ENCODE measurements at regions not wholly inside any gene's neighbourhood (a gene's known extent, or its start where the extent isn't known, plus 50 kb on each side); places are given as distances from the start of the nearest gene placed in this dataset.

DNA sequence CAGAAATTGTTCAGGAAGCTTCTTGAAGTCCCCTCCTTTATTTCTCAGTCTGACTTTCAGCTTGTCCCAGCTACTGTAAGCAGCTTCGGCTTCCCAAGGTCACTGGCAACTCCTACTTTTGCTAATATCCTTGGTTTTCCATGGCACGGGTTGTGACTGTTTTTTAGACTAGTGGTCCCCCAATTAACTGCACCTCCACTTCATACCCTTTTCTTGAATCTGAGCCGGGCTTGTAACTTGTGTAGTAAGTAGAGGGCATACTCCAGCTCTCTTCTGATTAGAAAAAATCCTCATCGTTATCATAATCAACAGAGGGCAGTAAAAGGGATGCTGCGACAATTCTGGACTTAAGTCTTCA is 162.3 kb upstream of the TNFAIP3 start:
- Mint-ChIP-seq H3K27me3 (ENCODE audit: insufficient read depth, unreplicated experiment) (no peaks in the 10 kb centered on the region), H3K4me3 (ENCODE audit: unreplicated experiment) (no peak overlapping the region), H3K36me3 (ENCODE audit: insufficient read depth, unreplicated experiment) (no peaks in the 10 kb centered on the region), H3K4me1 (ENCODE audit: insufficient read depth, unreplicated experiment) (peaks cover 14% of the 10 kb centered on the region), H3K9me3 (ENCODE audit: unreplicated experiment) (no peaks in the 10 kb centered on the region), H3K27ac (ENCODE audit: low read depth, unreplicated experiment) (peak overlapping the region; percentile 21)
- CTCF ChIA-PET = interaction anchor here (0.6 to 4.0 kb wide), 20 partner anchors 9 to 376 kb away, joined by 3 to 76 read pairs (median 4); partner anchors contain the start of gene TNFAIP3
- POLR2A ChIA-PET = interaction anchor here (0.6 to 1.3 kb wide), 3 partner anchors 164 to 402 kb away, joined by 3 to 5 read pairs (median 3); no protein-coding TSS in a partner anchor
- no peak for DNase-seq (ENCODE audit: unreplicated experiment)
- intact Hi-C loops (cut with micrococcal nuclease) = loop anchor here (1.0 kb wide), 2 partner anchors 271 to 405 kb away; no protein-coding TSS in a partner anchor
- BruUV-seq (replicated peaks) = no TSS peak
- TF ChIP-seq, protein P1, sequence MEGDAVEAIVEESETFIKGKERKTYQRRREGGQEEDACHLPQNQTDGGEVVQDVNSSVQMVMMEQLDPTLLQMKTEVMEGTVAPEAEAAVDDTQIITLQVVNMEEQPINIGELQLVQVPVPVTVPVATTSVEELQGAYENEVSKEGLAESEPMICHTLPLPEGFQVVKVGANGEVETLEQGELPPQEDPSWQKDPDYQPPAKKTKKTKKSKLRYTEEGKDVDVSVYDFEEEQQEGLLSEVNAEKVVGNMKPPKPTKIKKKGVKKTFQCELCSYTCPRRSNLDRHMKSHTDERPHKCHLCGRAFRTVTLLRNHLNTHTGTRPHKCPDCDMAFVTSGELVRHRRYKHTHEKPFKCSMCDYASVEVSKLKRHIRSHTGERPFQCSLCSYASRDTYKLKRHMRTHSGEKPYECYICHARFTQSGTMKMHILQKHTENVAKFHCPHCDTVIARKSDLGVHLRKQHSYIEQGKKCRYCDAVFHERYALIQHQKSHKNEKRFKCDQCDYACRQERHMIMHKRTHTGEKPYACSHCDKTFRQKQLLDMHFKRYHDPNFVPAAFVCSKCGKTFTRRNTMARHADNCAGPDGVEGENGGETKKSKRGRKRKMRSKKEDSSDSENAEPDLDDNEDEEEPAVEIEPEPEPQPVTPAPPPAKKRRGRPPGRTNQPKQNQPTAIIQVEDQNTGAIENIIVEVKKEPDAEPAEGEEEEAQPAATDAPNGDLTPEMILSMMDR (IDR thresholded peaks at IDR 0.05; ENCODE audit: unreplicated experiment) = no peak

GRCh38 chr6:137705160-137706082 is 161.6 kb upstream of the TNFAIP3 start:
- ChIA-PET POLR2A (interaction anchor here (0.6 to 1.3 kb wide), 3 partner anchors 156 to 233 kb away, joined by 3 to 5 read pairs (median 3); no protein-coding TSS in a partner anchor), CTCF (interaction anchor here (0.6 to 4.0 kb wide), 26 partner anchors 8 to 376 kb away, joined by 3 to 76 read pairs (median 5); partner anchors contain the start of gene TNFAIP3)
- H3K36me3 Mint-ChIP-seq (ENCODE audit: insufficient read depth, unreplicated experiment) = no peaks in the 10 kb centered on the region
- H3K4me3 Mint-ChIP-seq (ENCODE audit: unreplicated experiment) = no peak overlapping the region
- H3K4me1 Mint-ChIP-seq (ENCODE audit: insufficient read depth, unreplicated experiment) = peaks cover 14% of the 10 kb centered on the region
- intact Hi-C loops (cut with micrococcal nuclease) = loop anchor here (1.0 kb wide), 2 partner anchors 270 to 404 kb away; no protein-coding TSS in a partner anchor
- BruUV-seq (replicated peaks) = no TSS peak
- TF ChIP-seq, protein P1 (IDR thresholded peaks at IDR 0.05; ENCODE audit: unreplicated experiment) = peak; percentile 90
- peak; percentile 68 for DNase-seq (ENCODE audit: unreplicated experiment)
- no peaks in the 10 kb centered on the region for H3K9me3 Mint-ChIP-seq (ENCODE audit: unreplicated experiment)
- H3K27ac Mint-ChIP-seq (ENCODE audit: low read depth, unreplicated experiment) = peak overlapping the region; percentile 21
- no peaks in the 10 kb centered on the region for H3K27me3 Mint-ChIP-seq (ENCODE audit: insufficient read depth, unreplicated experiment)

DNA sequence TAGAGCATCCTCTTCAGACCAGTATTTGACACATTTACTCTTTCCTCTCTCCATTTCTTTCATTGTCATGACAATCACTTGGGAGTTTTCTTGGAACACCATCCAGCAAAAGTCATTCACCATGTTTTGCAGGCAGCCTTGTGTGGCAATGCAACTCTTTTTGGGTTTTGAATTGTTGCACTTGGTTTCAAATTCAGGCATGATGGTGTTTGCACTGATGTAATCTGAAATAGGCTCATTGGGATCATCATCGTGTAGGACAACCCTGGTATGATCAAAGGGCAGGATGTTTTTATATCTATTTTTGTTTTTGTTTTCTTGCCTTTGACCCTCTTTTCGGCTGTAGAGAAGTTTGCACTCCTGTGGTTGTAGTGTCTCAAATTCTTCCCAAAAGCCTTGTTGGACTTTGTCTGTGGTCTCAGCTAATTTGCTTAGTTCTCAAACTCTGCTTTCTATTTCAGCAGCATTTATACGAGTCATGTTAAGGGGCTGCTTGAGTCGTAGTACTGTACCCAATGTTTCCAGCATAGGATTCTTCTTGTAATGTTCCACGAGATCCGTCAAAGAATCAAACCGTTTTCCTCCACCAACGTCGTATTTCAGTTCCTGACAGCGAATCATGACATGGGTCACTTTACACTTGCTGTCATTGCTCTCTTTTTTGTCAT is 160.8 kb upstream of the TNFAIP3 start:
- no peak for DNase-seq (ENCODE audit: unreplicated experiment)
- CTCF ChIA-PET = interaction anchor here (0.6 to 4.0 kb wide), 15 partner anchors 9 to 271 kb away, joined by 3 to 76 read pairs (median 5); partner anchors contain the start of gene TNFAIP3
- no peaks in the 10 kb centered on the region for H3K9me3 Mint-ChIP-seq (ENCODE audit: unreplicated experiment)
- no peaks in the 10 kb centered on the region for H3K27me3 Mint-ChIP-seq (ENCODE audit: insufficient read depth, unreplicated experiment)
- intact Hi-C loops (cut with micrococcal nuclease) = no loop called here
- TF ChIP-seq, protein P1 (IDR thresholded peaks at IDR 0.05; ENCODE audit: unreplicated experiment) = no peak
- H3K4me1 Mint-ChIP-seq (ENCODE audit: insufficient read depth, unreplicated experiment) = peaks cover 14% of the 10 kb centered on the region
- peaks cover 3% of the 10 kb centered on the region for H3K36me3 Mint-ChIP-seq (ENCODE audit: insufficient read depth, unreplicated experiment)
- H3K27ac Mint-ChIP-seq (ENCODE audit: low read depth, unreplicated experiment) = no peak overlapping the region
- no TSS peak for BruUV-seq (replicated peaks)
- H3K4me3 Mint-ChIP-seq (ENCODE audit: unreplicated experiment) = no peak overlapping the region
- POLR2A ChIA-PET = interaction anchor here (0.8 to 1.3 kb wide), 4 partner anchors 94 to 161 kb away, joined by 3 to 4 read pairs (median 3); partner anchors contain the start of gene TNFAIP3

Data from MCF 10A (cell line).